ENCODE measurements at regions not wholly inside any gene's neighbourhood (a gene's known extent, or its start where the extent isn't known, plus 50 kb on each side); places are given as distances from the start of the nearest gene placed in this dataset.

GRCh38 chr3:64813326-64813725, 125.5 kb upstream of the ADAMTS9 start:
- TF ChIP-seq ZFX (IDR thresholded peaks at IDR 0.05; ENCODE audit: borderline replicate concordance) (no peak), CTCF (IDR thresholded peaks at IDR 0.05) (no peak)
- no peak overlapping the region for H3K27ac ChIP-seq

- no peak for TF ChIP-seq CTCF (IDR thresholded peaks at IDR 0.05)
- TF ChIP-seq ZFX (IDR thresholded peaks at IDR 0.05; ENCODE audit: borderline replicate concordance): no peak
- no peak overlapping the region for H3K27ac ChIP-seq
Measured at GRCh38 chr3:64809086-64809485, 121.3 kb upstream of the ADAMTS9 start.

GRCh38 chr3:64808061-64808460, 120.3 kb upstream of the ADAMTS9 start:
- H3K27ac ChIP-seq: no peak overlapping the region
- TF ChIP-seq ZFX (IDR thresholded peaks at IDR 0.05; ENCODE audit: borderline replicate concordance): no peak
- TF ChIP-seq CTCF (IDR thresholded peaks at IDR 0.05): no peak

- H3K27ac ChIP-seq: no peak overlapping the region
- TF ChIP-seq ZFX (IDR thresholded peaks at IDR 0.05; ENCODE audit: borderline replicate concordance): no peak
- TF ChIP-seq CTCF (IDR thresholded peaks at IDR 0.05): no peak
Measured at GRCh38 chr3:64806668-64807605, 119.1 kb upstream of the ADAMTS9 start.

GRCh38 chr3:64805978-64806377, 118.2 kb upstream of the ADAMTS9 start:
- no peak overlapping the region for H3K27ac ChIP-seq
- TF ChIP-seq CTCF (IDR thresholded peaks at IDR 0.05): no peak
- TF ChIP-seq ZFX (IDR thresholded peaks at IDR 0.05; ENCODE audit: borderline replicate concordance): no peak

GRCh38 chr3:64805248-64805647, 117.4 kb upstream of the ADAMTS9 start:
- no peak overlapping the region for H3K27ac ChIP-seq
- TF ChIP-seq ZFX (IDR thresholded peaks at IDR 0.05; ENCODE audit: borderline replicate concordance): no peak
- TF ChIP-seq CTCF (IDR thresholded peaks at IDR 0.05): no peak

- TF ChIP-seq CTCF (IDR thresholded peaks at IDR 0.05) (no peak), ZFX (IDR thresholded peaks at IDR 0.05; ENCODE audit: borderline replicate concordance) (no peak)
- H3K27ac ChIP-seq: no peak overlapping the region
Measured at GRCh38 chr3:64803469-64803868, 115.7 kb upstream of the ADAMTS9 start.
